ENCODE measurements at regions not wholly inside any gene's neighbourhood (a gene's known extent, or its start where the extent isn't known, plus 50 kb on each side); places are given as distances from the start of the nearest gene placed in this dataset.

GRCh38 chr5:14998491-14998890 is 126.9 kb upstream of the ANKH start:
- DNase-seq (no peak), ATAC-seq (ENCODE audit: low read depth) (no peak)
- Histone ChIP-seq H2BK15ac (ENCODE audit: low read depth, low read length) (no peak overlapping the region), H4K5ac (ENCODE audit: low read depth, low read length) (no peak overlapping the region), H3K27me3 (ENCODE audit: control insufficient read depth, insufficient read depth, low read length) (peaks cover 16% of the 10 kb centered on the region), H3K9me3 (ENCODE audit: control insufficient read depth, insufficient read depth, low read length) (peaks cover 12% of the 10 kb centered on the region; the same call in 1 of the 2 replicates), H3K9me1 (ENCODE audit: insufficient read depth, low read length) (no peaks in the 10 kb centered on the region), H3K4me1 (ENCODE audit: control insufficient read depth, insufficient read depth, low read length) (no peaks in the 10 kb centered on the region), H4K91ac (ENCODE audit: insufficient read depth, low read depth, low read length) (no peak overlapping the region), H3K4me2 (ENCODE audit: low read depth, low read length) (no peak overlapping the region), H3K36me3 (ENCODE audit: control insufficient read depth, insufficient read depth, low read length) (no peaks in the 10 kb centered on the region), H3K14ac (replicated peaks; ENCODE audit: low read depth, low read length) (no peak overlapping the region), H3K23ac (ENCODE audit: low read depth, low read length) (no peak overlapping the region), H2AFZ (replicated peaks; ENCODE audit: low read length, poor library complexity) (no peak overlapping the region), H4K20me1 (ENCODE audit: insufficient read depth, low read length) (no peaks in the 10 kb centered on the region), H3K79me1 (ENCODE audit: low read depth in 1 of 2, low read length in 2 of 2) (no peaks in the 10 kb centered on the region), H3K18ac (ENCODE audit: low read depth, low read length) (no peak overlapping the region), H3K4me3 (ENCODE audit: insufficient read depth, low read depth, low read length) (no peak overlapping the region), H2BK5ac (ENCODE audit: low read depth, low read length, poor library complexity, severe bottlenecking) (no peak overlapping the region), H3K56ac (ENCODE audit: extremely low read depth, insufficient read depth, low read length) (no peak overlapping the region), H3K27ac (ENCODE audit: insufficient read depth, low read length) (no peak overlapping the region), H3K9ac (ENCODE audit: low read depth, low read length) (no peak overlapping the region), H2AK5ac (ENCODE audit: low read depth, low read length) (no peak overlapping the region), H3K4ac (ENCODE audit: low read depth, low read length) (no peak overlapping the region), H2AK9ac (replicated peaks; ENCODE audit: low read depth, low read length, poor library complexity) (no peak overlapping the region), H2BK120ac (ENCODE audit: low read depth, low read length) (no peak overlapping the region), H2BK20ac (ENCODE audit: low read depth, low read length) (no peak overlapping the region), H4K8ac (ENCODE audit: low read depth in 2 of 2, low read length in 2 of 2) (no peak overlapping the region)
- POLR2A ChIA-PET (ENCODE audit: unreplicated experiment) = no interaction called here
- no CpG with 5 or more reads among the region's 3 CpGs for WGBS, 2 experiments (ENCODE audit: extremely low coverage in 2 of 2, insufficient read length in 1 of 2)
- TF ChIP-seq SMC3 (IDR thresholded peaks at IDR 0.05; ENCODE audit: low read depth, low read length) = no peak
- no peak for TF ChIP-seq CTCF (conservative IDR thresholded peaks at IDR 0.05; ENCODE audit: low read depth, low read length)
- TF ChIP-seq CEBPB (IDR thresholded peaks at IDR 0.05; ENCODE audit: low read depth, low read length) = no peak
- TF ChIP-seq MAZ (IDR thresholded peaks at IDR 0.05; ENCODE audit: borderline replicate concordance, low read depth, low read length) = no peak
- TF ChIP-seq MAFK (IDR thresholded peaks at IDR 0.05; ENCODE audit: low read depth, low read length) = no peak
- TF ChIP-seq NFE2L2 (IDR thresholded peaks at IDR 0.05; ENCODE audit: low read depth, low read length) = no peak
- TF ChIP-seq FOS (IDR thresholded peaks at IDR 0.05; ENCODE audit: low read depth, low read length) = no peak
- no peak for TF ChIP-seq ELK1 (IDR thresholded peaks at IDR 0.05; ENCODE audit: borderline replicate concordance, low read depth, low read length)
- TF ChIP-seq USF2 (IDR thresholded peaks at IDR 0.05; ENCODE audit: low read depth, low read length) = no peak
- no peak for TF ChIP-seq RCOR1 (IDR thresholded peaks at IDR 0.05; ENCODE audit: insufficient replicate concordance, low read length)
- no peak for TF ChIP-seq MXI1 (IDR thresholded peaks at IDR 0.05; ENCODE audit: borderline replicate concordance, low read depth, low read length)
- TF ChIP-seq RFX5 (IDR thresholded peaks at IDR 0.05; ENCODE audit: low read depth, low read length) = no peak
- TF ChIP-seq POLR2A (IDR thresholded peaks at IDR 0.05; ENCODE audit: low read depth, low read length) = no peak
- no peak for TF ChIP-seq RAD21 (IDR thresholded peaks at IDR 0.05; ENCODE audit: low read length)
- no peak for TF ChIP-seq BHLHE40 (IDR thresholded peaks at IDR 0.05; ENCODE audit: low read depth, low read length)
- no peak for TF ChIP-seq CHD1 (IDR thresholded peaks at IDR 0.05; ENCODE audit: low read depth, low read length)
- intact Hi-C loops (cut with micrococcal nuclease) = no loop called here
- dilution Hi-C loops (cut with HindIII; ENCODE audit: low sequenced_read_pairs, unreplicated experiment) = no loop called here
- BruUV-seq (replicated peaks) = no TSS peak
- in situ Hi-C loops (cut with MboI; ENCODE audit: low sequenced_read_pairs) = no loop called here
- CTCF ChIA-PET = interaction anchor here (0.6 kb wide), 1 partner anchor 173 kb away, joined by 3 read pairs; no protein-coding TSS in a partner anchor

Measured in IMR-90 (cell line).